HEK293 (cell line): ENCODE measurements at regions not wholly inside any gene's neighbourhood (a gene's known extent, or its start where the extent isn't known, plus 50 kb on each side); places are given as distances from the start of the nearest gene placed in this dataset.

Experiments
- CTCF ChIP-seq: fragments of 450-650 bp; formaldehyde crosslinking; IDR thresholded peaks from 2 replicates; pipeline ENCODE4 v1.5.1; 2016; ENCODE audit warnings: missing biosample characterization, missing genetic modification characterization
- ZBTB21 ChIP-seq: fragments of 450-650 bp; formaldehyde crosslinking; IDR thresholded peaks from 2 replicates; pipeline ENCODE4 v1.5.1; 2017; ENCODE audit warnings: missing biosample characterization, missing genetic modification characterization
- ZFP37 ChIP-seq: fragments of 450-650 bp; formaldehyde crosslinking; IDR thresholded peaks from 2 replicates; pipeline ENCODE4 v1.5.1; 2016; ENCODE audit warnings: missing biosample characterization, missing genetic modification characterization
- ZNF114 ChIP-seq: fragments of 450-650 bp; formaldehyde crosslinking; IDR thresholded peaks from 2 replicates; pipeline ENCODE4 v1.5.0; 2017; ENCODE audit warnings: missing biosample characterization, missing genetic modification characterization
- ZNF274 ChIP-seq, 2 experiments: fragments of 200-500 bp in 1 of 2; fragments of 450-650 bp in 1 of 2; sonication (Bioruptor generic) in 1 of 2; formaldehyde crosslinking in 1 of 2; IDR thresholded peaks; 2 replicates each; pipeline versions ENCODE4 v1.5.1 to v1.6.1; 2014 to 2016; ENCODE audit warnings: borderline replicate concordance in 1 of 2, inconsistent platforms in 1 of 2, low read length in 1 of 2, missing biosample characterization in 1 of 2, missing genetic modification characterization in 1 of 2
- TF ChIP-seq, protein P1 (sequence below): fragments of 450-650 bp; formaldehyde crosslinking; IDR thresholded peaks from 2 replicates; pipeline ENCODE4 v1.5.1; 2016; ENCODE audit warnings: missing biosample characterization, missing genetic modification characterization
- TF ChIP-seq, protein P2 (sequence below): fragments of 450-650 bp; formaldehyde crosslinking; IDR thresholded peaks from 2 replicates; pipeline ENCODE4 v1.5.1; 2016; ENCODE audit warnings: missing biosample characterization, missing genetic modification characterization
- TF ChIP-seq, protein P3 (sequence below): fragments of 450-650 bp; formaldehyde crosslinking; IDR thresholded peaks from 2 replicates; pipeline ENCODE4 v1.5.1; 2016; ENCODE audit warnings: missing biosample characterization, missing genetic modification characterization

DNA sequence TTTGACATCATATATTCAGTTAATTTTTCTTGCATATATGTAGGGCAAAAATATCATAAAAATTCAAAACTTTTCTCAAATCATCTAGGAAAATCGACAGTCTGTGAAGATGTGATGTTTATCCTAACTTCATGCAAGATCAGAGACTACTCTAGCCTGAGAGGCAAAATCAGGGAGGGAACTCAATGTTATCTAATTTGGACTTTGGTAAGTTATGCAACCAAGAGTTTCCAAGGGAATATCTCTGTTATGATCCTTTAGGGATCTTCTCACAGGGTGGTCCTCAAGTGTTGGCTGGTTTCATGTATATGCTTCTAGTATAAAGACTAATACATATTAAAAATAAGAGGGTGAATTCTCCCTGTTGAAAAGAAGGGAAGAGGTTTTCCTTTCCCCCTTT lies 723.9 kb downstream of the KHDRBS2 start:
- TF ChIP-seq, protein P1, sequence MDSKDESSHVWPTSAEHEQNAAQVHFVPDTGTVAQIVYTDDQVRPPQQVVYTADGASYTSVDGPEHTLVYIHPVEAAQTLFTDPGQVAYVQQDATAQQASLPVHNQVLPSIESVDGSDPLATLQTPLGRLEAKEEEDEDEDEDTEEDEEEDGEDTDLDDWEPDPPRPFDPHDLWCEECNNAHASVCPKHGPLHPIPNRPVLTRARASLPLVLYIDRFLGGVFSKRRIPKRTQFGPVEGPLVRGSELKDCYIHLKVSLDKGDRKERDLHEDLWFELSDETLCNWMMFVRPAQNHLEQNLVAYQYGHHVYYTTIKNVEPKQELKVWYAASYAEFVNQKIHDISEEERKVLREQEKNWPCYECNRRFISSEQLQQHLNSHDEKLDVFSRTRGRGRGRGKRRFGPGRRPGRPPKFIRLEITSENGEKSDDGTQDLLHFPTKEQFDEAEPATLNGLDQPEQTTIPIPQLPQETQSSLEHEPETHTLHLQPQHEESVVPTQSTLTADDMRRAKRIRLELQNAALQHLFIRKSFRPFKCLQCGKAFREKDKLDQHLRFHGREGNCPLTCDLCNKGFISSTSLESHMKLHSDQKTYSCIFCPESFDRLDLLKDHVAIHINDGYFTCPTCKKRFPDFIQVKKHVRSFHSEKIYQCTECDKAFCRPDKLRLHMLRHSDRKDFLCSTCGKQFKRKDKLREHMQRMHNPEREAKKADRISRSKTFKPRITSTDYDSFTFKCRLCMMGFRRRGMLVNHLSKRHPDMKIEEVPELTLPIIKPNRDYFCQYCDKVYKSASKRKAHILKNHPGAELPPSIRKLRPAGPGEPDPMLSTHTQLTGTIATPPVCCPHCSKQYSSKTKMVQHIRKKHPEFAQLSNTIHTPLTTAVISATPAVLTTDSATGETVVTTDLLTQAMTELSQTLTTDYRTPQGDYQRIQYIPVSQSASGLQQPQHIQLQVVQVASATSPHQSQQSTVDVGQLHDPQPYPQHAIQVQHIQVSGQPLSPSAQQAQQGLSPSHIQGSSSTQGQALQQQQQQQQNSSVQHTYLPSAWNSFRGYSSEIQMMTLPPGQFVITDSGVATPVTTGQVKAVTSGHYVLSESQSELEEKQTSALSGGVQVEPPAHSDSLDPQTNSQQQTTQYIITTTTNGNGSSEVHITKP (tag by site-specific recombination): no peak
- TF ChIP-seq, protein P2, sequence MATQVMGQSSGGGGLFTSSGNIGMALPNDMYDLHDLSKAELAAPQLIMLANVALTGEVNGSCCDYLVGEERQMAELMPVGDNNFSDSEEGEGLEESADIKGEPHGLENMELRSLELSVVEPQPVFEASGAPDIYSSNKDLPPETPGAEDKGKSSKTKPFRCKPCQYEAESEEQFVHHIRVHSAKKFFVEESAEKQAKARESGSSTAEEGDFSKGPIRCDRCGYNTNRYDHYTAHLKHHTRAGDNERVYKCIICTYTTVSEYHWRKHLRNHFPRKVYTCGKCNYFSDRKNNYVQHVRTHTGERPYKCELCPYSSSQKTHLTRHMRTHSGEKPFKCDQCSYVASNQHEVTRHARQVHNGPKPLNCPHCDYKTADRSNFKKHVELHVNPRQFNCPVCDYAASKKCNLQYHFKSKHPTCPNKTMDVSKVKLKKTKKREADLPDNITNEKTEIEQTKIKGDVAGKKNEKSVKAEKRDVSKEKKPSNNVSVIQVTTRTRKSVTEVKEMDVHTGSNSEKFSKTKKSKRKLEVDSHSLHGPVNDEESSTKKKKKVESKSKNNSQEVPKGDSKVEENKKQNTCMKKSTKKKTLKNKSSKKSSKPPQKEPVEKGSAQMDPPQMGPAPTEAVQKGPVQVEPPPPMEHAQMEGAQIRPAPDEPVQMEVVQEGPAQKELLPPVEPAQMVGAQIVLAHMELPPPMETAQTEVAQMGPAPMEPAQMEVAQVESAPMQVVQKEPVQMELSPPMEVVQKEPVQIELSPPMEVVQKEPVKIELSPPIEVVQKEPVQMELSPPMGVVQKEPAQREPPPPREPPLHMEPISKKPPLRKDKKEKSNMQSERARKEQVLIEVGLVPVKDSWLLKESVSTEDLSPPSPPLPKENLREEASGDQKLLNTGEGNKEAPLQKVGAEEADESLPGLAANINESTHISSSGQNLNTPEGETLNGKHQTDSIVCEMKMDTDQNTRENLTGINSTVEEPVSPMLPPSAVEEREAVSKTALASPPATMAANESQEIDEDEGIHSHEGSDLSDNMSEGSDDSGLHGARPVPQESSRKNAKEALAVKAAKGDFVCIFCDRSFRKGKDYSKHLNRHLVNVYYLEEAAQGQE (tag by site-specific recombination): no peak
- TF ChIP-seq CTCF (tag by site-specific recombination): no peak
- no peak for TF ChIP-seq ZFP37 (tag by site-specific recombination)
- TF ChIP-seq ZBTB21 (tag by site-specific recombination): no peak
- TF ChIP-seq ZNF114 (tag by site-specific recombination): no peak
- no peak for TF ChIP-seq ZNF274 (IDR thresholded peaks at IDR 0.05; ENCODE audit: low read length)
- TF ChIP-seq ZNF274 (tag by site-specific recombination; IDR thresholded peaks at IDR 0.05; ENCODE audit: borderline replicate concordance): no peak
- TF ChIP-seq, protein P3, sequence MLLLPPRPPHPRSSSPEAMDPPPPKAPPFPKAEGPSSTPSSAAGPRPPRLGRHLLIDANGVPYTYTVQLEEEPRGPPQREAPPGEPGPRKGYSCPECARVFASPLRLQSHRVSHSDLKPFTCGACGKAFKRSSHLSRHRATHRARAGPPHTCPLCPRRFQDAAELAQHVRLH (tag by site-specific recombination): no peak
